Activated CD4-positive, alpha-beta T cell treated with anti-CD3 and anti-CD28 coated beads, Interleukin-2, amount 10 ng/mL, durations not matched to agents 7 days and 5 days (primary cell): ENCODE measurements at regions not wholly inside any gene's neighbourhood (a gene's known extent, or its start where the extent isn't known, plus 50 kb on each side); places are given as distances from the start of the nearest gene placed in this dataset.

ENCODE experiments used
- CTCF ChIA-PET: fragments of 350-600 bp; sonication (Branson Sonifier 250); formaldehyde crosslinking; loops from one replicate; lab custom pipeline; 2021; ENCODE audit warnings: antibody characterized with exemption; lab: Charles Lee
- POLR2A ChIA-PET: fragments of 350-600 bp; sonication (Branson Sonifier 250); formaldehyde crosslinking; loops from one replicate; lab custom pipeline; 2021; ENCODE audit warnings: antibody characterized with exemption; lab: Charles Lee
- DNase-seq: peaks from one replicate; pipeline ENCODE4 v3.0.0-alpha.2; 2020
- H3K27ac Mint-ChIP-seq: one replicate; pipeline ENCODE4 v1.8.0; 2021; ENCODE audit warnings: mild to moderate bottlenecking, moderate library complexity, mixed read lengths
- H3K27me3 Mint-ChIP-seq: one replicate; pipeline ENCODE4 v1.8.0; 2021; ENCODE audit warnings: mixed read lengths
- H3K36me3 Mint-ChIP-seq: one replicate; pipeline ENCODE4 v1.8.0; 2021; ENCODE audit warnings: low read depth, mixed read lengths
- H3K4me1 Mint-ChIP-seq: one replicate; pipeline ENCODE4 v1.8.0; 2021; ENCODE audit warnings: mixed read lengths
- H3K4me3 Mint-ChIP-seq: one replicate; pipeline ENCODE4 v1.8.0; 2021; ENCODE audit warnings: mild to moderate bottlenecking, moderate library complexity, mixed read lengths
- H3K9me3 Mint-ChIP-seq: one replicate; pipeline ENCODE4 v1.8.0; 2021; ENCODE audit warnings: mixed read lengths

DNA sequence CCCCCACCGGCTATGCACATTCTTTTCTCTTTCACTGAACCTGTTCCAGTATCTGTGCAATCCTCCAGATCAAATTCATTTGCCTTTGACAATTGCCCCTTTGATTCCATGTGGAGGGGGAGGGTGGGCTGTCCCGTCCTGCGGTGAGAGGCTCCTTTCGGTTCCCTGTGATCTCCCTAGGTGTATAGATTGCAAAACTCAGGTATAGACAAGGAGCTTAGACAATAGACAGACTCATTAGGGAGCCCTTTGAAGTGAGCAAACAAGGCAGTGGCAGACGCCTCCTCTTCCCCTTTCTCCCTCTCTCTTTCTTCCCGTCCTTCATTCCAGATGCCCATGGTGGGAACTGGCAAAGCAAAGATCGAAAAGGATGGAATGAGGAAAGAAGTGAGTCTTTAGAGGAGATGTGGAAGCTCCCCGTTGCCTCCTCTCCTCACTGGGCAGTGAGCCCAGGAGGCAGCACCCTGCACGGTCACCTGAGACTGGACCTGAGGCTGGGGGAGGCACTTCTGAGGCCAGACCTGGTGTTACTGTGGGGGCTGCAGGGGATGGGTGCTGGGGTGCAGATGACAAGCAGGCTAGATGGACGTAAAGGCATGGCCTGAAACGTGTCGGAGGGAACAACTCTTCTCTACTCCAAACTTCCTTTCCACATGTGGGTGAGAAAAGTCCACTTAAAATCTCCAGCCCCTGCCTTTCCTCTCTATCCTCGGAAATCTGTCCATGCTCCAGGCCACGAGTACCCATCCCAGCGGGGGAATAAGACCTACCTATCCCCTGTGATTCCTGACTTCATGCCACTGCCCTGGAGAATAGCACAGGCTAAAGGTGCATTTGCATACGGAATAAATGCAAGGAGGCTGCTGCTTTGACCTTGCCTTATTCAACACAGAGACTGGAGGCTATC, 256.6 kb upstream of the FOXQ1 start:
- Mint-ChIP-seq H3K36me3 (no peaks in the 10 kb centered on the region), H3K27ac (no peak overlapping the region), H3K4me1 (no peaks in the 10 kb centered on the region), H3K27me3 (no peaks in the 10 kb centered on the region), H3K9me3 (no peaks in the 10 kb centered on the region), H3K4me3 (no peak overlapping the region)
- POLR2A ChIA-PET: no interaction called here
- no peak for DNase-seq
- CTCF ChIA-PET: interaction anchor here (1.1 kb wide), 1 partner anchor 67 kb away, joined by 3 read pairs; no protein-coding TSS in a partner anchor

DNA sequence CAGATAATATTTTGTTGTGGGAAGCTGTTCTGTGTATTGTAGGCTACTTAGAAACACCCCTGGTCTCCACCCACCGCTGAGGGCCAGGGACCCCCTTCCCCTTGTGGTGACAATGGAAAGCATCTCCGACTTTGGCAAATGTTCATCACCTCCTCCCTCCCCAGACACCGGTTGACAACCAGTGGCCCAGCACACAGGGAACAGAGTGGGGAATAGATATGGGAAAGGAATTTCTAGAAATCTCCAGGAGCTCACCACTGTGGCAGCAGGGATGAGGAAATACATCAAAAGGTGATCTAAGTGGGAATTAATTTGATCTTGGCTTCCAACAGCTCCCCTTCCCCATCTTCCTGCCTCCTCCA, 257.3 kb upstream of the FOXQ1 start:
- Mint-ChIP-seq H3K4me1 (no peaks in the 10 kb centered on the region), H3K27ac (no peak overlapping the region), H3K27me3 (peaks cover 4% of the 10 kb centered on the region), H3K9me3 (no peaks in the 10 kb centered on the region), H3K4me3 (no peak overlapping the region), H3K36me3 (no peaks in the 10 kb centered on the region)
- ChIA-PET POLR2A (no interaction called here), CTCF (interaction anchor here (1.1 kb wide), 1 partner anchor 67 kb away, joined by 3 read pairs; no protein-coding TSS in a partner anchor)
- DNase-seq: no peak

DNA sequence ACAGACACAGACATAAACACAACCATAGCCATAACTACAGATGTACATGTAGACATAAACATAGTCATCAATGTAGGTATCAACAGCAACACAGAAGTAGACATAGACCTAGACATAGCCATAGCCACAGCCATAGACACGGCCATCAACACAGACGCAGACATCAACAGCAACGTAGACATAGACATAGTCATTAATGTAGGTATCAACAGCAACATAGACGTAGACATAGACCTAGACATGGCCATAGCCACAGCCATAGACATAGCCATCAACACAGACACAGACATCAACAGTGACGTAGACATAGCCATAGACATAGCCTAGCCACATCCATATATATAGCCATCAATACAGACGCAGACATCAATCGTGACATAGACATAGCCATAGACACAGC, 258.3 kb upstream of the FOXQ1 start:
- no peak for DNase-seq
- no peaks in the 10 kb centered on the region for H3K36me3 Mint-ChIP-seq
- ChIA-PET CTCF (no interaction called here), POLR2A (no interaction called here)
- H3K27me3 Mint-ChIP-seq: peaks cover 8% of the 10 kb centered on the region
- no peaks in the 10 kb centered on the region for H3K4me1 Mint-ChIP-seq
- no peak overlapping the region for H3K4me3 Mint-ChIP-seq
- H3K9me3 Mint-ChIP-seq: no peaks in the 10 kb centered on the region
- H3K27ac Mint-ChIP-seq: no peak overlapping the region

DNA sequence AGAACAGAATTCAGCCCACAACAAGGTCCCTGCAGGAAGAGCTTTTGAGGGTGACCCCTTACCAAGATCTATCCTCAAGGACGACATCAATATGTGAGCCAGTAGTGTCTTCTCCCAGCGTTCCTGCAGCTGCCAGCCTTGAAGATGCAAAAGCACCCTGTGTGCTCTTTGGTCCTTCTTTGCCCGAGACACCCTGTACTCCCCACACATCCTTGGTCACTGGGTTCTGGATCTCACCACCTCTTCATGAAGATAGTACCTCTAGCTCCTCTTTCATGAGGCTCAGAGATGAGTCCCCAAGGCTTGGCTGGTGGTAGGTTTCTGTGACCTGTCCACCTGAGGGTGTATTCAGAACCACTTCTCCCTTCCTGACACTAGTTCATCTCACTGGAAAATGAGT, 259.6 kb upstream of the FOXQ1 start:
- no peak for DNase-seq
- POLR2A ChIA-PET: no interaction called here
- H3K27ac Mint-ChIP-seq: no peak overlapping the region
- no peaks in the 10 kb centered on the region for H3K9me3 Mint-ChIP-seq
- H3K36me3 Mint-ChIP-seq: no peaks in the 10 kb centered on the region
- no peaks in the 10 kb centered on the region for H3K4me1 Mint-ChIP-seq
- peaks cover 21% of the 10 kb centered on the region for H3K27me3 Mint-ChIP-seq
- CTCF ChIA-PET: no interaction called here
- no peak overlapping the region for H3K4me3 Mint-ChIP-seq

DNA sequence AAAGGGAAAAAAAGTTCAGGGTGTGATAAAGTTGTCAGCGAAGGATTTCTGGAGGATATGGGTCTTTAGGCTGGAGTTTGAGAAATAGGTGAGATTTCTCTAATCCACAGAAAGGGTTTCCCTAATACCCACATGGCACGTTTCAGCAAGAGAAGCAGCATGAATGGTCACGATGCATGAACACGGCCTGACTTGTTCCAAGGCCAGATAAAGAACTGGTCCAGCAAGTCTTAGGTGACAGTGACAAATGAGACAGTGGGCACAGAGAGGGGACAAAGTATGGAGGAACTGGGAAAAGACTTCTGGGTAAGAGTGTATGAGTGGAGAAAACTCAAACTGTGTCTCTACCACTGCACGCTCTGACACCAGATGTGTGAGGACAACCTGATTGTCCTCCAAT, 262.0 kb upstream of the FOXQ1 start:
- CTCF ChIA-PET: no interaction called here
- H3K27ac Mint-ChIP-seq: no peak overlapping the region
- POLR2A ChIA-PET: interaction anchor here (0.5 to 0.7 kb wide), 2 partner anchors 9 to 11 kb away, joined by 4 to 6 read pairs; no protein-coding TSS in a partner anchor
- H3K4me3 Mint-ChIP-seq: no peak overlapping the region
- no peaks in the 10 kb centered on the region for H3K9me3 Mint-ChIP-seq
- H3K27me3 Mint-ChIP-seq: peaks cover 23% of the 10 kb centered on the region
- no peak for DNase-seq
- H3K36me3 Mint-ChIP-seq: no peaks in the 10 kb centered on the region
- no peaks in the 10 kb centered on the region for H3K4me1 Mint-ChIP-seq

DNA sequence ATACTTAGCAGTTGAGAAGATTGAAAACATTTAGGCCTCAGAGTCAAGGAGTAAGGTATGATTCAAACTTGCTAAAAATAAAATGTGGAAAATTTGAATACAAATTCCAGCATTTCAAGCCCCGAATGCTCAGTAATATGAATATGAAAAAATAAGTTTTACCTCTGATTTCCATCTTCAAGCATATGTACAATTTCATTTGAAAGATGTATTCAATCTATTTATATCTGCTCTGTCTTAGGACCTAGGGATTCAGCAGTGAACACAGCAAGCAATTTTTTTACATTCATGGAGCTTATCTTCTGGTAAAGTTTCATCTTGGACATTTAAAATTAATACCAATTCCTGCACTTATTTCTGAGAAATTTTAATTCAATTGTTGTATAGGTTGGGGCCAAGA, 262.7 kb upstream of the FOXQ1 start:
- POLR2A ChIA-PET: interaction anchor here (0.7 kb wide), 1 partner anchor 11 kb away, joined by 4 read pairs; no protein-coding TSS in a partner anchor
- no peaks in the 10 kb centered on the region for H3K9me3 Mint-ChIP-seq
- DNase-seq: no peak
- H3K36me3 Mint-ChIP-seq: no peaks in the 10 kb centered on the region
- H3K27ac Mint-ChIP-seq: no peak overlapping the region
- H3K27me3 Mint-ChIP-seq: peaks cover 23% of the 10 kb centered on the region
- no peaks in the 10 kb centered on the region for H3K4me1 Mint-ChIP-seq
- no peak overlapping the region for H3K4me3 Mint-ChIP-seq
- CTCF ChIA-PET: interaction anchor here (0.6 kb wide), 1 partner anchor 363 kb away, joined by 5 read pairs; no protein-coding TSS in a partner anchor

DNA sequence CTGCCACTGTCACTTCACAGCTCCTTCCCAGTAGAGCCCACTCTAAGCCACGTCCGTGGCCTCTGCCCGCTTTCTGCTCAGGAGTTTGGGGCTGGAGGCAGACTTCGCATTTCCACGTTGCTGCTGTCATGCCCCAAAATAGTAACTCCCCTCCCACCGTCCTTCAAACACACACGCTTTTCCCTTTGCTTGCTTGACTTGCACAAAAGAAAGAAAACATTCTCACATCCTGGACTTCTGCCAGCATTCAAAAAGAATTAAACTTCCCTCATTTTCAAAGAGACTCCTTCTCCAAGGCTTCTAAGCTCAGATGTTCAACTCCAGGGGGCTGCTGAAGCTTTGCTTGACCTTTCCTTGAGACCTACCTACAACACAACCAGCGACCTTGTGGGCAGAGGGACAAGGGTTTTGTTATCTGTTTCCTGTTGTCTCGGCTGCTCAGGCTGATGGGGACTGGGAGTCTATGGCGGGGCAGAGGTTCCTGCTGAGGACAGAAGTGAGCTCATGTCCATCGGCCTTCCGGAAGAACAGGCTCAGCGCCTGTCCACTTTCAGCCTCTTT, 263.8 kb upstream of the FOXQ1 start:
- DNase-seq: no peak
- Mint-ChIP-seq H3K27me3 (peaks cover 23% of the 10 kb centered on the region), H3K4me1 (no peaks in the 10 kb centered on the region), H3K36me3 (no peaks in the 10 kb centered on the region), H3K4me3 (no peak overlapping the region), H3K9me3 (no peaks in the 10 kb centered on the region), H3K27ac (no peak overlapping the region)
- POLR2A ChIA-PET: no interaction called here
- CTCF ChIA-PET: no interaction called here

DNA sequence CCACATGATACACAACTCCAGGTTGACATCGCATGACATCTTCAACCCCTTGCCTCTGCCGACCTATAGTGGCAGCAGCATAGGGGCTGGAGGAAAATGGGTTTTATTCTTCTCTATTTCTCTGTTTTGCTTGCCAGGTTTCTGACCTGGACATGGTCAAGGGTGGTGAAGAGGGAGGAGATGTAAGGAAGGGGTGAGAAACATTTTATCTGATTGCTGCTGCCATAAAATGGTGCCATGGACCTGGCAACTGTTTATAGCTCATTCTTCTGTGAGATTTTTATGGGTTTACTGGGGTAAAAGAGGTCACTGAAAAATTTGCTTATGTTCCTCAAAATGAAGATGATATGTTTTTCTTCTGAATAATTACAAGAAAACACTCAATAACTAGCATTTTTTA, 266.7 kb upstream of the FOXQ1 start:
- POLR2A ChIA-PET: no interaction called here
- no peak for DNase-seq
- no peaks in the 10 kb centered on the region for H3K36me3 Mint-ChIP-seq
- H3K9me3 Mint-ChIP-seq: no peaks in the 10 kb centered on the region
- peaks cover 23% of the 10 kb centered on the region for H3K27me3 Mint-ChIP-seq
- no peak overlapping the region for H3K4me3 Mint-ChIP-seq
- H3K27ac Mint-ChIP-seq: no peak overlapping the region
- H3K4me1 Mint-ChIP-seq: no peaks in the 10 kb centered on the region
- CTCF ChIA-PET: interaction anchor here (0.6 kb wide), 1 partner anchor 1500 kb away, joined by 5 read pairs; no protein-coding TSS in a partner anchor

DNA sequence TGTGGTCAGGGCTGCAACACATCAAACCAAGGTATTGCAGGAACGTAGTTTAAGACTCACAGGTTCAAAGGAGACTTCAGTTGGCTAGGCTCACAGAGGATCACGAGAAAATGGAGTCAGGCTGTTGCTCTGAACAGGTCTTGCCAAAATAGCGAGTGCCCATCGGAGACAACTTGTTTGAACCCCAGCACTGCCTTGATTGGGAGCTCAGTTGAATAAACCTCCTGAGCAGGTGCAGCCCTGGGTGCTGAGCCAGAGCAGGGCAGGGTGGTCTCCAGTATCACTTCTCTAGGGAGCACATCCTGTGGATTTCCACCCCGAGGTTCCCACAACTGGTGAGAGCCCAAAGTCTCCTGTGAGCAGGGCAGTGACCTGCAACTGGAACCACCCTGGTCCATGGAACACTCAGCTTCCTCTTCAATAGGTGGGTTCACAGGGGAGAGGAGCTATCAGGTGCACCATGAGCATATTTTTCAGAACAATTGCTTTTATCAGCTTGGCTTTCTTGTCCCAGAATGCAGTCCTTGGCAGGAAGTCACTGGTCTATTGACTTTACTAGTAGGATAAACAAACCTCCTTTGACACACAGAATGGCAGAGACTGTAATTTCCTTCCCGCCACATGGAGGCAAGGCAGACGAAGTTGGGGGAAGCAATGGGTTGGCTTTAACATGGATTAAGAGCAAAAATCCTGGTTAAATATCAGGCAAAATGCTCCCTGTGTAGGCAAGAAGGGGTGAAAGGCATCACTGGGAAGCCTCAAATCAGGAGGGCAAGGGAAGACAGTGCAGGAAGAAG, 267.7 kb upstream of the FOXQ1 start:
- POLR2A ChIA-PET: no interaction called here
- CTCF ChIA-PET: interaction anchor here (0.6 kb wide), 1 partner anchor 1501 kb away, joined by 5 read pairs; no protein-coding TSS in a partner anchor
- no peak for DNase-seq
- H3K36me3 Mint-ChIP-seq: no peaks in the 10 kb centered on the region
- H3K4me1 Mint-ChIP-seq: no peaks in the 10 kb centered on the region
- no peak overlapping the region for H3K4me3 Mint-ChIP-seq
- peaks cover 16% of the 10 kb centered on the region for H3K27me3 Mint-ChIP-seq
- no peaks in the 10 kb centered on the region for H3K9me3 Mint-ChIP-seq
- no peak overlapping the region for H3K27ac Mint-ChIP-seq

DNA sequence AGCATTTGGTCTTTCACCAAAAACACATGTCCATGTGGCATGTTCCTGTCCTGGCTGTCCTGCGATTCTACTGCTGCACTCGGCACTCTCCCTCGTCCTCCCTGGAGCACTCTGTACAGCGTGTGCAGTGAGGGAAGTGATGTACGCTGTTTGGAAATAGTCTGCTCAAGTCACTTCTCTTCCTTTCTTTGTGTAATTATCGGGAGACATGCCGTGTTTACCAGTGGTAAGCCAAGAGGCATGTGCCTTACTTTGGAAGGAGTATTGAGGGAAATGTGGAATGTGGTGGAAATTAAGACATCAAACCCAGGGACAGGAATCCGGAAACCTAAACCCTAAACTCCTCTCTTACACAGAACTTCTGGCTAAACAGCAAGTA, 268.5 kb upstream of the FOXQ1 start:
- CTCF ChIA-PET: no interaction called here
- POLR2A ChIA-PET: no interaction called here
- Mint-ChIP-seq H3K4me3 (no peak overlapping the region), H3K27me3 (peaks cover 14% of the 10 kb centered on the region), H3K27ac (no peak overlapping the region), H3K36me3 (no peaks in the 10 kb centered on the region), H3K4me1 (no peaks in the 10 kb centered on the region), H3K9me3 (no peaks in the 10 kb centered on the region)
- DNase-seq: no peak

DNA sequence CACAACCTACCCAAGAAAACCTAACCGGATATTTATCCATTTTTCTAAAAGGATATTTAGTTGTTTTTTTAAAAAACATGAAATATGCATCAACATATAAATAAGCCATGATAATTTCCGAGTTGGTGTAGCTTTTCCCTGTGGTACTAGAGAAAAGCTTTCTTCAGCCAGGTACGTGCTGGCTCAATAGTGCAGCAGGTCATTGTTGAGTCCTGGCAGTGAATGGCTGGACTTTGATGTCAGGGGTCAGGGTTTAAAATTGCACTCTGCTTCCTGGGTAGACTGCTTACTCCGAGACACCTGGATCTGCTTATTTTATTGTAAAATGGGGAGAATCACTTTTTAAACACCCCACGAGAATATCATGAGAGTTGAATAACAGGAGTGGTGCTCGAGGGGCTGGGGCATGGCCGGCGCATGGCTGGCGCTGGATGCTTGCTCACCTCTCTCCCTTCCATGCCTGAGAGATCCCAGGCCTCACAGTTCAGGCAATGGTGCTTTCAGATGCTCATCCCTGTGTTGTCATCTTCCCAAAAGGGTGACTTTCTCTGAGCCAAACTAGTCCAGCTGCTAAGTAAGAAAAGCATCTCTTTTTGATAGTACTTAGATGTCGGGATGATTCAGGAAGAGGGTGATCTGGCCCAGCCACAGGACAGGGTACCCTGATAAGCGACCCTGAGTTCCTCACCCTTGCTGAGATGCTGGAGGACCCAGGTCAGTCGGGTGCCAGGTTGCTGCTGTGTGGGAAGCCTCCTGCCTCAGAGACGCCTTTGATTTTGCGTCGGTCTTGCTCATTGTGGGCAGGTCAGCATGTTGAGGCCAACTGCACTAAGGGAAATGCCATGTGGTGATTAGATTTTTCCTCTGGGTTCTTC, 269.1 kb upstream of the FOXQ1 start:
- CTCF ChIA-PET: no interaction called here

DNA sequence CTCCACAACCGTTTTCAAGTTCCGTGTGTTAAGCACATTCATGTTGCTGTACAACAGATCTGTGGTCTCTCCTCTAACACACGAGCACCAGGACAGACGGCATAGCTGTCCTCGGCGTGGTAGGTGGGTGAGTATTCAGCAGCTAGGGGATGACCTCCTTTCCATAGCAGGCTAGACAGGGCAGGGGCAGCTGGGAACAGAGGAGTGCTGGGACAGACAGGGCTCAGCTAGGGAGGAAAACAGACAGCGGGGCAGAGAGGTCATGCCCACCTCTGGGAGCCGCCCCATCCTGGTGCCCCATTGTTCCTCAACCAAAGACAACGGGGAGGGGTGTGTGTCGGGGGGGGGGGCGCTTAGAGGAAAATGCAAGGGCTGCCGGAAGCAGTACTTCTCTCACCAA, 271.5 kb upstream of the FOXQ1 start:
- Mint-ChIP-seq H3K4me3 (no peak overlapping the region), H3K27ac (no peak overlapping the region), H3K36me3 (no peaks in the 10 kb centered on the region), H3K9me3 (no peaks in the 10 kb centered on the region), H3K4me1 (no peaks in the 10 kb centered on the region), H3K27me3 (no peaks in the 10 kb centered on the region)
- ChIA-PET CTCF (no interaction called here), POLR2A (interaction anchor here (0.7 kb wide), 1 partner anchor 9 kb away, joined by 6 read pairs; no protein-coding TSS in a partner anchor)
- DNase-seq: no peak

More for the DNA sequence above, 269.1 kb upstream of the FOXQ1 start:
- no peak overlapping the region for H3K4me3 Mint-ChIP-seq
- DNase-seq: no peak
- H3K9me3 Mint-ChIP-seq: no peaks in the 10 kb centered on the region
- H3K4me1 Mint-ChIP-seq: no peaks in the 10 kb centered on the region
- H3K27me3 Mint-ChIP-seq: peaks cover 8% of the 10 kb centered on the region
- no peaks in the 10 kb centered on the region for H3K36me3 Mint-ChIP-seq
- POLR2A ChIA-PET: no interaction called here
- H3K27ac Mint-ChIP-seq: no peak overlapping the region
